HFF-Myc (cell line): ENCODE measurements at regions not wholly inside any gene's neighbourhood (a gene's known extent, or its start where the extent isn't known, plus 50 kb on each side); places are given as distances from the start of the nearest gene placed in this dataset.

ENCODE experiments used
- DNase-seq: peaks from one replicate; pipeline ENCODE4 v3.0.0-alpha.2; 2011; ENCODE audit warnings: low read depth; ENCODE audit errors: extremely low read depth
- H3K4me3 ChIP-seq: replicated peaks from 2 replicates; pipeline ENCODE4 v1.5.1; 2011; ENCODE audit warnings: low read depth, mild to moderate bottlenecking, control low read depth, low read length
- TF ChIP-seq, protein P1 (sequence below): IDR thresholded peaks from 2 replicates; pipeline ENCODE4 v1.5.1; 2012; ENCODE audit warnings: mild to moderate bottlenecking, low read depth, low read length, control low read depth; ENCODE audit errors: missing control alignments

DNA sequence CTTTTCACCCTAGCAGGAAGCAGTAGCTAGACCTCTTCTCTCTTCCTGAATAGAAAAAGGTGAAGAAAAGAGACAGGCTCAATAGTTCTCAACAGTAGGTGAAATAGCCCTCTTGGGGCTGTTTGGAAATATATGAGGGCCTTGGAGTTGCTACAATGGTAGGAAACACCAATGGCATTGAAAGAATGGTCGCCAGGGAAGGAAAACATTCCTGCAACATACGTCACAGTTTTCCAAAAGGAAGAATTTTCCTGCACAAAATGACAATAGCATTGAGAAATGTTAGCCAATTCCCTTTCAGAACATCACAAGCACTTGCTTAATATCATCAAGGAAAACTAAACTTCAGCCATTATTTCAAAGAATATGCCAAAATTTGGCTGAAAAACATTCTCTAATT, 484.5 kb downstream of the IGSF11 start:
- no peak for DNase-seq
- no peak overlapping the region for H3K4me3 ChIP-seq
- TF ChIP-seq, protein P1, sequence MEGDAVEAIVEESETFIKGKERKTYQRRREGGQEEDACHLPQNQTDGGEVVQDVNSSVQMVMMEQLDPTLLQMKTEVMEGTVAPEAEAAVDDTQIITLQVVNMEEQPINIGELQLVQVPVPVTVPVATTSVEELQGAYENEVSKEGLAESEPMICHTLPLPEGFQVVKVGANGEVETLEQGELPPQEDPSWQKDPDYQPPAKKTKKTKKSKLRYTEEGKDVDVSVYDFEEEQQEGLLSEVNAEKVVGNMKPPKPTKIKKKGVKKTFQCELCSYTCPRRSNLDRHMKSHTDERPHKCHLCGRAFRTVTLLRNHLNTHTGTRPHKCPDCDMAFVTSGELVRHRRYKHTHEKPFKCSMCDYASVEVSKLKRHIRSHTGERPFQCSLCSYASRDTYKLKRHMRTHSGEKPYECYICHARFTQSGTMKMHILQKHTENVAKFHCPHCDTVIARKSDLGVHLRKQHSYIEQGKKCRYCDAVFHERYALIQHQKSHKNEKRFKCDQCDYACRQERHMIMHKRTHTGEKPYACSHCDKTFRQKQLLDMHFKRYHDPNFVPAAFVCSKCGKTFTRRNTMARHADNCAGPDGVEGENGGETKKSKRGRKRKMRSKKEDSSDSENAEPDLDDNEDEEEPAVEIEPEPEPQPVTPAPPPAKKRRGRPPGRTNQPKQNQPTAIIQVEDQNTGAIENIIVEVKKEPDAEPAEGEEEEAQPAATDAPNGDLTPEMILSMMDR = no peak

DNA sequence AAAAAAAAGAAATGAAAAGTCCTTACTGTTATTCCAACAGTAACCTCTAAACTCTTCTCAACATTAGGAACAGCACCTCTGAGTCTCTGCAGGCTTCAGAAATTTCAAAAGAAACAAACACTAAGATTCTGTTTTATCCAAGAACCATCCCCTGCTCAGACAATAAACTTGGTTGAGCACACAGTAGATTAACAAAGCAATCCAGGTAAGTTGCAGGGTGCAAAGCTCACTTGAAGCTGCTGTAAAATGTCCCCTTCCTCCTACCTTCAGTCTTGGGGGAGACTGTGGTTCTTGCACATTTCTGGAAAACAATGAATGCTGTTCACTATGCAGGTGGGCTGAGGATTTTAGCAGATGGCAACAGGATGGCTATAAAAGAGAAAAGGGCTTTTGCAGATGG, 484.1 kb downstream of the IGSF11 start:
- DNase-seq = no peak
- H3K4me3 ChIP-seq = no peak overlapping the region
- TF ChIP-seq, protein P1 = no peak

DNA sequence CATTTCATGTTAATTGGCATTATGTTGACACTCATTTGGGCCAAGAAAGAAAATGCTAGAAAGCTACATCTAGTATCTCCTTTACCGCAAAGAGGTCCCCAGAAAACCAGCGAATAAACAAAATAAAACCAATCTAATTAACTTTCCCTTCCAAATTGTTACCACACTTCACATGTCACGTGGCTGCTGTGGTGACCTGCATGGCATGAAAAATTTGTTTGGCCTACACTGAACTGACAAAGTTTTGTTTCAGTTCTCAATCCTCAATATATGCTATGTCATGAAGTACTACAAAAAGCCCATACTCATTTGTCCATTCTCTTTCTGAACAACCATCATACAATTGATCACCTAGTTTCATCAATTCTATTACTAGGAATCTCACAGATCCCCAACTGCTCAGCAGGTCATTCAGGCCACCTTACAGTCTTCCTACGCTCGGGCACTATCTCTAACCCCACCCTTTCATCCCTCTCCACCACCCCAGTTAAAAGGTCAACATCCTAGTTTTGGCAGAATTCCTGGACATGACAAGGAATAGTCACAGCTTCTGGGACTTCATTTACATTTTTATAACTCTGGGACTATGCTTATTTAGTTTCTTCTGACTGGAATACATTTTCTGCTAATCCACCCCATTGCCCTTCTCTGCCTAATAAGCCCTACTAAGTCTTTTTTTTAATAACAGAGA, 480.4 kb downstream of the IGSF11 start:
- no peak for DNase-seq
- H3K4me3 ChIP-seq = no peak overlapping the region
- TF ChIP-seq, protein P1 = no peak

DNA sequence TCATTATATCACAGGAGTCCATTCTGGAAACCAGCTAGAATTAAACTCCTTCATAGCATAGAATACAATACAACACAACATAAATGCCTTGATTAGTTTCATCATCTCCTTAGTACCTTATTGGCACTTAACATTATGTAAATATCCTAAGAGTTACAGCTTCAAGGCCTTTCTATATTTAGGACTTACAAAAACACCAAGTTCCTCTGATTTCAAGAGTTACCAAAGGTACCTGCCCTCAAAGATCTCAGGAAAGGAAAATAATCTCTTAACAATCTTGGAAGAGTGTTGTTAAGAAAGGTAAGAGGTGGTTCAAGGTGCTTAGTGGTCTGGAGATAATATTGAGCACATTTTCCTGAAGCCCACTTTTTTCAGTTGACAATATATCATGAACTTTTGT, 477.7 kb downstream of the IGSF11 start:
- TF ChIP-seq, protein P1 = no peak
- no peak overlapping the region for H3K4me3 ChIP-seq
- DNase-seq = no peak

DNA sequence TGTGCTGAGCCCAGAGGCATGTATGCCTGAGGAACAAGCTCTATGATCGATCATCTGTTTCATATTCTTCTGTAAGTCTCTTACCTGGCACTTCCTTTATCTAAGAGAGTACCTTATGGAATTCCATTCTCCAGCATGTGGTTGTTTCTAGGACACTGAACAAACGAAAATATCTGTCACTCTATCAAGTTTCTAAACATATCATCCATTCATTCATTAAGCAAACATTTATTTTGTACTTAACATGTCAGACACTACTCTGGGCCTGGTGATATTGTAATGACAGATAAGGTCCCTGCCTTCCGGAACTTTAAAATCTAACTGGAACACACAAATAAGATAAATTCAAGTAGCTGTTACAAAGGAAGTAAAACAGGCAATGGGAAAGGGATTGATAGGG, 477.1 kb downstream of the IGSF11 start:
- no peak for DNase-seq

DNA sequence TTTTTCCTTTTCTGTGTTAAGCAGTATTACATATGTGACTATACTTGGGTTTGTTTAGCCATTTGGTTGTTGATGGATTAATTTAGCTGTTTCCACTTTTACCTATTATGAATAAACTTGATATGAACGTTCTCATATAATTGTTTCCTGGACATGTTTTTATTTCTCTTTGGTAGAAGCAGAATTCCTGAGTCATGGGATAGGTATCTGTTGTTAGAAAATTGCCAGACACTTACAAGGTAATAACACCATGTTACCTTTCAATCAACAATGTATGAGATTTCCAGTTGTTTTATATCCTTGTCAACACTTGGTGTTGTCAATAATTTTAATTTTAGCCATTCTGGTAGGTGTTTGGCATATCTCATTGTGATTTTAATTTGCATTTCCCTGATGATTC, 475.4 kb downstream of the IGSF11 start:
- TF ChIP-seq, protein P1 = no peak
- no peak for DNase-seq
- no peak overlapping the region for H3K4me3 ChIP-seq

More for the DNA sequence above, 477.1 kb downstream of the IGSF11 start:
- H3K4me3 ChIP-seq = no peak overlapping the region
- TF ChIP-seq, protein P1 = no peak

DNA sequence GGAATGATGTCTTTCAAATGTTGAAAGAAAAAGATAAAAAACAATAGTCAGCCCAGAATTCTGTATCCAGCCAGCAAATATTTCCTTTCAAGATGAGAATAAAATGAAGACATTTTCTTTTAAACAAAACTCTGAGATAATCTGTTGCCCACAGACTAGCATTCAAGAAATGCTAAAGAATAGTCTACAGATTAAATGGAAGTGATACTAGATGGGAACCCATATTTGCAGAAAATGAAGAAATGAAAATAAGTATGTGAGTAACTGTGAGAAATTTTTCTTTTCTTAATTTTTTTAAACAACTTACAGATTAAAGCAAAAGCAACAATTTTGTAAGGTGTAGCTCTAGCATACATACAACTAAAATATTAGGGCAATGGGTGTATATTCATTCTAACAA, 469.8 kb downstream of the IGSF11 start:
- no peak for DNase-seq
- no peak overlapping the region for H3K4me3 ChIP-seq
- TF ChIP-seq, protein P1 = no peak
